ENCODE measurements at regions not wholly inside any gene's neighbourhood (a gene's known extent, or its start where the extent isn't known, plus 50 kb on each side); places are given as distances from the start of the nearest gene placed in this dataset.
"Not testable (repeated sequence)": the region's sequence is repeated elsewhere in the genome, so short reads cannot be mapped to it uniquely, and the experiment has no call there.

DNA sequence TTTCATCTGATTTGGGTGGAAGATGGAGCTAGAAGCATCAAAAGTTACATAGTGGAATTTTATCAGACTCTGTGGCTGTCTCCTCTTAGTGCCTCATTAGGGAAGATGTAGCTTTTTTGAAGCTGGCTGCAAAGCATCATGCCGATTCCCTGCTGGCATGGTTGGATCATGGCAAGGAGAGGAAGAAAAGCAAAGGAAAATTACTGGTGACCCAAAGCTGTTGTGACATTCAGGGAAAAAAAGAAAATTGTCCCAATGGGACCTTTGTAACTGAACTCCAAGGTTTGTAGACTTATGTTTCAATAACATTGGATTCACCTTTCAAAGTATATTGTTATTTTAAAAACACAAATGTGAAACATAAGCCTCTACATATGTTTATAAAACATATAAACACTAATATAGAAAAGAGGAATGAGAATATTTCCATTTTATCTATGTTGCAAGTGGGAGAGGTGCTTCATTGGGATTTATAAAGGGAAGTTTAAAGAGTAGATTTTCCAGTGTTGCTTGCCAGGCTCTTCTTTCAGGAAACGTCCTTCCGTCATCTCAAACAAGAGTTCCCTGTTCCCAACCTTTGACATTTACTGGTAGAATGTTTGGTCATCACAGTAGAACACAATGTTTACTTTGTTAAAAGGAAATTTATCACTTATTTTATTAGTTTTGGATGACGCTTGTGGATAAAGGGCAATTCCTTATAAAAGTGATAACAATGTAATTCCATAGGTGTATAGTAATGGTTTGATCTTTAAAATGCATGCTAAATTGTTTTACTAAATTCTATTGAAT lies 190.1 kb upstream of the GPRIN3 start:
- CTCF ChIA-PET = no interaction called here
- H3K9me3 ChIP-seq (ENCODE audit: control insufficient read depth in 2 of 3, low read length in 3 of 3) = no peaks in the 10 kb centered on the region

DNA sequence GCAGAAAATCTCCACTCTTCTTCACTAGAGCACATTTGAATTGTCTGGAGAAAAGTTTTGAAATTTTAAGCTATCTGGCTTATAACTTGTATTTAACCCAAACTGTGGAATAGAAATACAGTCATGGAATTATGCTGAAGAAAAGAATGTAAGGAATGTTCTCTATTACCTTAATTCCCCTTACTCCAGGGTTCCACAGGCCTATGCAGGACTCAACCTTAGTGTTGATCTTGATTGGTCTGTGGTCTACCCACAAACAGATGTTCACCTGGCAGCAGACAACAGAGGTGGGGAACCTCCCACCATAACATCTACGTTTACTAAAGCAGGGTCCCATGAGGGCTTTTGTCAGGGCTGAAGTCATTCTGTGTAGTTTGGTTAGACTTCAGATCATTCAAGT lies 189.3 kb upstream of the GPRIN3 start:
- DNase-seq (no peak), ATAC-seq (no peak)
- intact Hi-C loops (cut with micrococcal nuclease) = no loop called here
- Histone ChIP-seq H3K4me1 (ENCODE audit: control insufficient read depth in 2 of 2, insufficient read depth in 2 of 2, low read length in 2 of 2) (no peaks in the 10 kb centered on the region), H3K9me3 (ENCODE audit: control insufficient read depth in 2 of 3, low read length in 3 of 3) (no peaks in the 10 kb centered on the region), H3K27me3 (ENCODE audit: control insufficient read depth in 2 of 2, insufficient read depth in 2 of 2, low read length in 2 of 2) (no peaks in the 10 kb centered on the region), H3K27ac (ENCODE audit: low read depth, low read length) (no peak overlapping the region), H3K4me3 (ENCODE audit: low read length) (no peak overlapping the region), H3K36me3 (ENCODE audit: control insufficient read depth in 2 of 3, insufficient read depth in 3 of 3, low read length in 3 of 3) (no peaks in the 10 kb centered on the region)
- Mint-ChIP-seq H3K4me1 (no peaks in the 10 kb centered on the region), H3K4me3 (no peak overlapping the region), H3K27me3 (peaks cover 0 to 34% (median 10%) of the 10 kb centered on the region in 5 donors), H3K9me3 (no peaks in the 10 kb centered on the region), H3K27ac (no peak overlapping the region), H3K36me3 (no peaks in the 10 kb centered on the region)
- POLR2A ChIA-PET = no interaction called here
- CTCF ChIA-PET = no interaction called here

More for the DNA sequence above, 190.1 kb upstream of the GPRIN3 start:
- no peaks in the 10 kb centered on the region for H3K4me1 ChIP-seq (ENCODE audit: control insufficient read depth in 2 of 2, insufficient read depth in 2 of 2, low read length in 2 of 2)
- Mint-ChIP-seq H3K4me1 (no peaks in the 10 kb centered on the region), H3K27ac (no peak overlapping the region), H3K4me3 (no peak overlapping the region), H3K9me3 (no peaks in the 10 kb centered on the region), H3K27me3 (peaks cover 0 to 36% (median 10%) of the 10 kb centered on the region in 5 donors), H3K36me3 (no peaks in the 10 kb centered on the region)
- intact Hi-C loops (cut with micrococcal nuclease) = no loop called here
- POLR2A ChIA-PET = interaction anchor here (0.6 kb wide), 1 partner anchor 18 kb away, joined by 3 read pairs; no protein-coding TSS in a partner anchor
- ATAC-seq (no peak), DNase-seq (no peak)
- no peak overlapping the region for H3K27ac ChIP-seq (ENCODE audit: low read depth, low read length)
- no peaks in the 10 kb centered on the region for H3K27me3 ChIP-seq (ENCODE audit: control insufficient read depth in 2 of 2, insufficient read depth in 2 of 2, low read length in 2 of 2)
- H3K4me3 ChIP-seq (ENCODE audit: low read length) = no peak overlapping the region
- no peaks in the 10 kb centered on the region for H3K36me3 ChIP-seq (ENCODE audit: control insufficient read depth in 2 of 3, insufficient read depth in 3 of 3, low read length in 3 of 3)

DNA sequence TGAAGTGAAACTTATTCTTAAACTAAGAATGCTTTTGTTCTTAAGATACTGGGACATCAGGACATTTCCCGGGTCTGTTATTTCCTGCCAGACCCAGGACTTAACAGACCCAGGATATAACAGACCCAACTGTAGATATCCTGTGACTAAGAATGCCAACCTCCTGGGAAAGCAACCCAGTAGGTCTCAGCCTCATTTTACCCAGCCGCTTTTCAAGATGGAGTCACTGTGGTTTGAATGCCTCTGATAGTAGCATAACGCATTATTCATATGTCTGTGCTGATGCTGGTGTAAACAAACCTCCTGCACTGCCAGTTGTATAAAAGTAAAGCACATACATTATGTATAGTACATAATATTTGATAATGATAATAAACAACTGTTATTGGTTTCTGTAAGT lies 185.8 kb upstream of the GPRIN3 start:
- Mint-ChIP-seq H3K4me3 (no peak overlapping the region), H3K27ac (no peak overlapping the region), H3K36me3 (no peaks in the 10 kb centered on the region), H3K4me1 (no peaks in the 10 kb centered on the region), H3K9me3 (no peaks in the 10 kb centered on the region), H3K27me3 (peaks cover 0 to 11% (median 0%) of the 10 kb centered on the region in 5 donors)
- ATAC-seq (no peak), DNase-seq (no peak)
- no peak overlapping the region for H3K4me3 ChIP-seq (ENCODE audit: low read length)
- no peak overlapping the region for H3K27ac ChIP-seq (ENCODE audit: low read depth, low read length)
- no peaks in the 10 kb centered on the region for H3K27me3 ChIP-seq (ENCODE audit: control insufficient read depth in 2 of 2, insufficient read depth in 2 of 2, low read length in 2 of 2)
- H3K4me1 ChIP-seq (ENCODE audit: control insufficient read depth in 2 of 2, insufficient read depth in 2 of 2, low read length in 2 of 2) = no peaks in the 10 kb centered on the region
- no peaks in the 10 kb centered on the region for H3K36me3 ChIP-seq (ENCODE audit: control insufficient read depth in 2 of 3, insufficient read depth in 3 of 3, low read length in 3 of 3)
- no peaks in the 10 kb centered on the region for H3K9me3 ChIP-seq (ENCODE audit: control insufficient read depth in 2 of 3, low read length in 3 of 3)
- ChIA-PET POLR2A (no interaction called here), CTCF (interaction anchor here (0.9 kb wide), 1 partner anchor 7 kb away, joined by 4 read pairs; no protein-coding TSS in a partner anchor)
- intact Hi-C loops (cut with micrococcal nuclease) = no loop called here

DNA sequence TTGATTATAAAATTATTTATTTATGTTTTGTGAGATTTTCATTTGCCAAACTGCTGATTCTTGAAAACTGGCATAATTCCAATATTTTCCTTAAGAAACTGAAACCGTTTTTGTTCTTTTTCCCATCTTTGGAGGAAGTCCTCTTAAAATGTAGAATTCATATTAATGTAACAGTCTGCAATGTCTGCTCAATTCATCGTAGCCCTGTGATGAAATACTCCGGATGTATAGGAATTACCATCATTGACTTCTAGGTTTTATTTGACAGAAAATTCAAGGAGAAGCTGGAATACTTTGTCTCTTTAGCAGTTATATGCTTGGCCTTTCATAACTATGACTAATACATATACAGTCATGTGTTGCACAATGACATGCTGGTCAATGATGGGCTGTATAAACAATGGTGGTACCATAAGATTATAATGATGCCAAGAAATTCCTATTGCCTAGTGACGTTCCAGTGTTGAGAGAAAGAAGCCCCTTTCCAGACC lies 185.0 kb upstream of the GPRIN3 start:
- H3K27ac Mint-ChIP-seq = no peak overlapping the region
- no peak for ATAC-seq
- H3K27me3 ChIP-seq (ENCODE audit: control insufficient read depth in 2 of 2, insufficient read depth in 2 of 2, low read length in 2 of 2) = no peaks in the 10 kb centered on the region

DNA sequence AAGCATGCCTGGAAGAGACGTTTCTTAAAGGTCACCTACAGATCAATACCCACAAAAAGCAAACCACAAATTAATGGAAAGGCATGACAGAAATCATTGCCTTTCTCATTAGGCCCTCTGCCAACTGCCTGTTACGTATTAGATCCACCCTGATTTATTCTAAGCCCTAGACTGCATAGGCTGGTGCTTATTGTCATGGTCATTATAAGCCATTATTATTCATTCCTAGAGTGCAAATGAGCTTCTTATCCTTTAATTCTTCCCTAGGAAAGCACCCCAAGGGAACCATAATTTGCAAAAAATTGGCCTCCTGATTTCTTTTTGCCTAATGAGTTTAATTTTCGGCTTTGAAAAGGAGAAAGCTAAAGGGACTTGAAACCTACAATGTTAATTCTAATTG lies 184.2 kb upstream of the GPRIN3 start:
- ATAC-seq = no peak
- DNase-seq = no peak
- no peaks in the 10 kb centered on the region for H3K27me3 ChIP-seq (ENCODE audit: control insufficient read depth in 2 of 2, insufficient read depth in 2 of 2, low read length in 2 of 2)
- intact Hi-C loops (cut with micrococcal nuclease) = no loop called here
- H3K36me3 ChIP-seq (ENCODE audit: control insufficient read depth in 2 of 3, insufficient read depth in 3 of 3, low read length in 3 of 3) = no peaks in the 10 kb centered on the region
- Mint-ChIP-seq H3K9me3 (no peaks in the 10 kb centered on the region), H3K4me3 (no peak overlapping the region), H3K36me3 (no peaks in the 10 kb centered on the region), H3K4me1 (no peaks in the 10 kb centered on the region), H3K27me3 (peaks cover 0 to 4% (median 0%) of the 10 kb centered on the region in 5 donors), H3K27ac (no peak overlapping the region)
- H3K4me1 ChIP-seq (ENCODE audit: control insufficient read depth in 2 of 2, insufficient read depth in 2 of 2, low read length in 2 of 2) = no peaks in the 10 kb centered on the region
- H3K9me3 ChIP-seq (ENCODE audit: control insufficient read depth in 2 of 3, low read length in 3 of 3) = no peaks in the 10 kb centered on the region
- no peak overlapping the region for H3K27ac ChIP-seq (ENCODE audit: low read depth, low read length)
- ChIA-PET POLR2A (no interaction called here), CTCF (no interaction called here)
- no peak overlapping the region for H3K4me3 ChIP-seq (ENCODE audit: low read length)

More for the DNA sequence above, 185.0 kb upstream of the GPRIN3 start:
- Mint-ChIP-seq H3K27me3 (peaks cover 0 to 10% (median 0%) of the 10 kb centered on the region in 5 donors), H3K4me3 (no peak overlapping the region), H3K36me3 (no peaks in the 10 kb centered on the region), H3K9me3 (no peaks in the 10 kb centered on the region), H3K4me1 (no peaks in the 10 kb centered on the region)
- ChIA-PET CTCF (no interaction called here), POLR2A (no interaction called here)
- Histone ChIP-seq H3K4me1 (ENCODE audit: control insufficient read depth in 2 of 2, insufficient read depth in 2 of 2, low read length in 2 of 2) (no peaks in the 10 kb centered on the region), H3K27ac (ENCODE audit: low read depth, low read length) (no peak overlapping the region), H3K9me3 (ENCODE audit: control insufficient read depth in 2 of 3, low read length in 3 of 3) (no peaks in the 10 kb centered on the region), H3K36me3 (ENCODE audit: control insufficient read depth in 2 of 3, insufficient read depth in 3 of 3, low read length in 3 of 3) (no peaks in the 10 kb centered on the region), H3K4me3 (ENCODE audit: low read length) (no peak overlapping the region)
- no peak for DNase-seq
- intact Hi-C loops (cut with micrococcal nuclease) = no loop called here

DNA sequence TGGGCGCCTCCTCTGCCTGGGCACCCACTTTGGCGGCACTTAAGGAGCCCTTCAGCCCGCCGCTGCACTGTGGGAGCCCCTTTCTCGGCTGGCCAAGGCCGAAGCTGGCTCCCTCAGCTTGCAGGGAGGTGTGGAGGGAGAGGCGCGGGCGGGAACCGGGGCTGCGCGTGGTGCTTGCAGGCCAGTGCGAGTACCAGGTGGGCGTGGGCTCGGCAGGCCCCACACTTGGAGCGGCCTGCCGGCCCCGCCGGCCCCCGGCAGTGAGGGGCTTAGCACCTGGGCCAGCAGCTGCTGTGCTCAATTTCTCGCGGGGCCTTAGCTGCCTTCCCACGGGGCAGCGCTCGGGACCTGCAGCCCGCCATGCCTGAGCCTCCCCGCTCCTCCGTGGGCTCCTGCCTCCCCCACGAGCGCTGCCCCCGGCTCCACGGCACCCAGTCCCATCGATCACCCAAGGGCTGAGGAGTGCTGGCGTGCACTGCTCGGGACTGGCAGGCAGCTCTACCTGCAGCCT lies 182.4 kb upstream of the GPRIN3 start:
- H3K4me1 Mint-ChIP-seq; H3K9me3 ChIP-seq (ENCODE audit: control insufficient read depth in 2 of 3, low read length in 3 of 3); ATAC-seq; DNase-seq; H3K9me3 Mint-ChIP-seq; H3K27me3 Mint-ChIP-seq; CTCF ChIA-PET; H3K36me3 ChIP-seq (ENCODE audit: control insufficient read depth in 2 of 3, insufficient read depth in 3 of 3, low read length in 3 of 3); H3K4me3 Mint-ChIP-seq; H3K4me1 ChIP-seq (ENCODE audit: control insufficient read depth in 2 of 2, insufficient read depth in 2 of 2, low read length in 2 of 2); H3K4me3 ChIP-seq (ENCODE audit: low read length); H3K36me3 Mint-ChIP-seq; POLR2A ChIA-PET; H3K27ac ChIP-seq (ENCODE audit: low read depth, low read length); H3K27ac Mint-ChIP-seq; H3K27me3 ChIP-seq (ENCODE audit: control insufficient read depth in 2 of 2, insufficient read depth in 2 of 2, low read length in 2 of 2): not testable (repeated sequence)
- intact Hi-C loops (cut with micrococcal nuclease) = loop anchor here (5.0 to 10.0 kb wide), 2 partner anchors 375 to 412 kb away; no protein-coding TSS in a partner anchor

DNA sequence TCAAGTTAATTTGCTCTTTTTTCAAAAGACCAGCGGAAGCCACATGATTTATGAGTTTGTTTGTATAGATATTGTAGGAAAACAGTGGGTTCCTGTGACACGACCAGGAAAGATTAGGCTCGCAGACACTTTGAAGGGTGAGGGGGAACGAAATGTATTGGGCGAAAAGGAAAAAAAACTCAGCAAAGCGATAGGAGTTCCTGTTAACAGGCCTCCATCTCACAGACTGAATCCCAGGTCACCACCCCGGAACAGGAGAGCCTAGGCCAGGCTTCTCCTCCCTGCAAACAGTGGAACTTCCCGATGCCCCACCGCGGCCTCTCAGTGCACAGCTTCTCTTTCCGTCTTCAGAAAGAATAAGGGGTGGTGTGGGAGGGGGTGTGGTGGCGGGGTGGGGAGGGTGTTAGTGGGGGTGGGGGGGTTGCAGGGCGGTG lies 181.8 kb upstream of the GPRIN3 start:
- Histone ChIP-seq H3K36me3 (ENCODE audit: control insufficient read depth in 2 of 3, insufficient read depth in 3 of 3, low read length in 3 of 3) (no peaks in the 10 kb centered on the region), H3K4me1 (ENCODE audit: control insufficient read depth in 2 of 2, insufficient read depth in 2 of 2, low read length in 2 of 2) (no peaks in the 10 kb centered on the region), H3K4me3 (ENCODE audit: low read length) (no peak overlapping the region), H3K9me3 (ENCODE audit: control insufficient read depth in 2 of 3, low read length in 3 of 3) (no peaks in the 10 kb centered on the region), H3K27ac (ENCODE audit: low read depth, low read length) (no peak overlapping the region), H3K27me3 (ENCODE audit: control insufficient read depth in 2 of 2, insufficient read depth in 2 of 2, low read length in 2 of 2) (no peaks in the 10 kb centered on the region)
- ChIA-PET POLR2A (no interaction called here), CTCF (no interaction called here)
- Mint-ChIP-seq H3K9me3 (no peaks in the 10 kb centered on the region), H3K27me3 (peaks cover 0 to 4% (median 0%) of the 10 kb centered on the region in 5 donors), H3K4me3 (peak overlapping the region in 1 of 10 donors; percentile 13), H3K4me1 (no peaks in the 10 kb centered on the region), H3K36me3 (no peaks in the 10 kb centered on the region), H3K27ac (no peak overlapping the region)
- ATAC-seq = no peak
- intact Hi-C loops (cut with micrococcal nuclease) = loop anchor here (5.0 to 10.0 kb wide), 2 partner anchors 375 to 413 kb away; no protein-coding TSS in a partner anchor
- no peak for DNase-seq
